B cell (primary cell): ENCODE measurements at regions not wholly inside any gene's neighbourhood (a gene's known extent, or its start where the extent isn't known, plus 50 kb on each side); places are given as distances from the start of the nearest gene placed in this dataset.

Experiments
- CTCF ChIP-seq: fragments of 200-600 bp; IDR thresholded peaks from one replicate; pipeline ENCODE4 v1.8.0; 2022; ENCODE audit warnings: antibody characterized with exemption, mild to moderate bottlenecking
- EZH2 ChIP-seq: IDR thresholded peaks from 2 replicates; pipeline ENCODE4 v1.6.1; 2012; ENCODE audit warnings: borderline replicate concordance, low read depth, mild to moderate bottlenecking, moderate library complexity, low read length; ENCODE audit not compliant: insufficient read depth, poor library complexity, severe bottlenecking

- TF ChIP-seq CTCF: no peak
- TF ChIP-seq EZH2: no peak
Measured at GRCh38 chr5:176131771-176132170, 106.5 kb upstream of the SIMC1 start.
